Mesendoderm (in vitro differentiated cells): ENCODE measurements at regions not wholly inside any gene's neighbourhood (a gene's known extent, or its start where the extent isn't known, plus 50 kb on each side); places are given as distances from the start of the nearest gene placed in this dataset.
"Not testable (repeated sequence)": the region's sequence is repeated elsewhere in the genome, so short reads cannot be mapped to it uniquely, and the experiment has no call there.

Experiments used
- DNase-seq: peaks from one replicate; pipeline ENCODE4 v3.0.0; 2013
- H2AK5ac ChIP-seq: 2 replicates; pipeline ENCODE4 v1.6.1; 2013; ENCODE audit warnings: low read length, inconsistent platforms
- H2BK120ac ChIP-seq: 2 replicates; pipeline ENCODE4 v1.6.1; 2013; ENCODE audit warnings: low read depth, mild to moderate bottlenecking, low read length, moderate library complexity, mixed read lengths
- H2BK15ac ChIP-seq: replicated peaks from 2 replicates; pipeline ENCODE4 v1.6.1; 2013; ENCODE audit warnings: low read depth, mild to moderate bottlenecking, moderate library complexity
- H2BK5ac ChIP-seq: 2 replicates; pipeline ENCODE4 v1.6.1; 2013; ENCODE audit warnings: low read length, inconsistent platforms
- H3K18ac ChIP-seq: 2 replicates; pipeline ENCODE4 v1.6.1; 2013; ENCODE audit warnings: mild to moderate bottlenecking, low read length, mixed read lengths
- H3K23ac ChIP-seq: one replicate; pipeline ENCODE4 v1.6.1; 2013; ENCODE audit warnings: low read length
- H3K27ac ChIP-seq: 2 replicates; pipeline ENCODE4 v1.5.1; 2013; ENCODE audit warnings: low read depth, mild to moderate bottlenecking, inconsistent platforms, low read length, moderate library complexity
- H3K27me3 ChIP-seq: 2 replicates; pipeline ENCODE4 v1.6.1; 2013; ENCODE audit warnings: low read length, control low read depth, mild to moderate bottlenecking, inconsistent platforms; ENCODE audit not compliant: insufficient read depth, poor library complexity
- H3K36me3 ChIP-seq: 2 replicates; pipeline ENCODE4 v1.6.1; 2013; ENCODE audit warnings: low read length, inconsistent platforms; ENCODE audit not compliant: control insufficient read depth, insufficient read depth
- H3K4ac ChIP-seq: one replicate; pipeline ENCODE4 v1.6.1; 2013; ENCODE audit warnings: low read depth, mild to moderate bottlenecking, low read length, moderate library complexity
- H3K4me1 ChIP-seq: 2 replicates; pipeline ENCODE4 v1.6.1; 2013; ENCODE audit warnings: low read depth, low read length, inconsistent platforms; ENCODE audit not compliant: control insufficient read depth
- H3K4me2 ChIP-seq: 2 replicates; pipeline ENCODE4 v1.6.1; 2013; ENCODE audit warnings: low read length
- H3K4me3 ChIP-seq: 2 replicates; pipeline ENCODE4 v1.5.1; 2013; ENCODE audit warnings: mild to moderate bottlenecking, low read length
- H3K56ac ChIP-seq: one replicate; pipeline ENCODE4 v1.6.1; 2013; ENCODE audit warnings: low read length
- H3K79me1 ChIP-seq: 2 replicates; pipeline ENCODE4 v1.6.1; 2013; ENCODE audit warnings: low read length, inconsistent platforms
- H3K79me2 ChIP-seq: 2 replicates; pipeline ENCODE4 v1.6.1; 2013; ENCODE audit warnings: mild to moderate bottlenecking, low read length; ENCODE audit not compliant: control insufficient read depth, insufficient read depth
- H3K9ac ChIP-seq: 2 replicates; pipeline ENCODE4 v1.6.1; 2013; ENCODE audit warnings: low read length, inconsistent platforms
- H4K5ac ChIP-seq: one replicate; pipeline ENCODE4 v1.6.1; 2013; ENCODE audit warnings: low read length
- H4K8ac ChIP-seq: one replicate; pipeline ENCODE4 v1.6.1; 2013; ENCODE audit warnings: low read depth, mild to moderate bottlenecking, control low read depth, low read length, moderate library complexity
- WGBS: extraction: QIAGEN DNeasy Blood & Tissue Kit; methylation state at CpG from one replicate; pipeline ENCODE4 v1.1.7; 2013; ENCODE audit warnings: low lambda C conversion rate, missing lambda C conversion rate; ENCODE audit not compliant: insufficient coverage; ENCODE audit errors: extremely low coverage; 5-methylcytosine and 5-hydroxymethylcytosine counted together

GRCh38 chr20:25985597-25985996, 288.9 kb upstream of the ZNF337 start:
- H3K79me2 ChIP-seq, result no peaks in the 10 kb centered on the region
- no peak for DNase-seq
- H2BK15ac ChIP-seq, result no peak overlapping the region
- no CpG with 5 or more reads among the region's 15 CpGs for WGBS
- H2BK120ac ChIP-seq, result no peak overlapping the region
- H3K23ac ChIP-seq, result no peak overlapping the region
- no peak overlapping the region for H3K9ac ChIP-seq
- no peak overlapping the region for H2BK5ac ChIP-seq
- H3K4ac ChIP-seq, result no peak overlapping the region
- no peak overlapping the region for H3K27ac ChIP-seq
- no peak overlapping the region for H4K8ac ChIP-seq
- no peak overlapping the region for H3K18ac ChIP-seq
- no peak overlapping the region for H3K56ac ChIP-seq
- no peak overlapping the region for H4K5ac ChIP-seq
- H3K4me2 ChIP-seq, result no peak overlapping the region
- no peak overlapping the region for H2AK5ac ChIP-seq
- H3K27me3 ChIP-seq, result no peaks in the 10 kb centered on the region
- H3K79me1 ChIP-seq, result no peaks in the 10 kb centered on the region
- no peaks in the 10 kb centered on the region for H3K4me1 ChIP-seq
- no peaks in the 10 kb centered on the region for H3K36me3 ChIP-seq
- H3K4me3 ChIP-seq, result no peak overlapping the region

GRCh38 chr20:25984933-25985332, 288.3 kb upstream of the ZNF337 start:
- Histone ChIP-seq H3K4me2 (no peak overlapping the region), H4K8ac (no peak overlapping the region), H3K23ac (no peak overlapping the region), H4K5ac (no peak overlapping the region), H3K4me3 (no peak overlapping the region), H3K18ac (no peak overlapping the region), H3K9ac (no peak overlapping the region), H3K27me3 (no peaks in the 10 kb centered on the region), H3K79me2 (no peaks in the 10 kb centered on the region), H3K56ac (no peak overlapping the region), H2AK5ac (no peak overlapping the region), H3K79me1 (no peaks in the 10 kb centered on the region), H3K4me1 (no peaks in the 10 kb centered on the region), H3K27ac (no peak overlapping the region), H2BK120ac (no peak overlapping the region), H2BK15ac (no peak overlapping the region), H3K36me3 (no peaks in the 10 kb centered on the region), H3K4ac (no peak overlapping the region), H2BK5ac (no peak overlapping the region)
- no peak for DNase-seq
- WGBS, result no CpG with 5 or more reads among the region's 27 CpGs

GRCh38 chr20:25982701-25983100, 286.0 kb upstream of the ZNF337 start:
- H3K79me1 ChIP-seq, H2BK15ac ChIP-seq, H3K4me3 ChIP-seq, H3K27me3 ChIP-seq, H3K79me2 ChIP-seq, H2AK5ac ChIP-seq, H3K4ac ChIP-seq, H3K36me3 ChIP-seq, H2BK120ac ChIP-seq, DNase-seq, H4K5ac ChIP-seq, H3K23ac ChIP-seq, H3K4me1 ChIP-seq, H3K18ac ChIP-seq, H3K4me2 ChIP-seq, H4K8ac ChIP-seq, H2BK5ac ChIP-seq, H3K56ac ChIP-seq, H3K27ac ChIP-seq, H3K9ac ChIP-seq: not testable (repeated sequence)

- not testable (repeated sequence) for H2BK120ac ChIP-seq, H3K9ac ChIP-seq, H3K36me3 ChIP-seq, H2BK15ac ChIP-seq, H3K27me3 ChIP-seq, H3K4me2 ChIP-seq, H2BK5ac ChIP-seq, H4K5ac ChIP-seq, H3K79me1 ChIP-seq, H3K4me1 ChIP-seq, H3K23ac ChIP-seq, H3K56ac ChIP-seq, H3K27ac ChIP-seq, H2AK5ac ChIP-seq, H3K4me3 ChIP-seq, H4K8ac ChIP-seq, DNase-seq, H3K4ac ChIP-seq, H3K79me2 ChIP-seq, H3K18ac ChIP-seq
- WGBS, result no CpG with 5 or more reads among the region's 10 CpGs
Observed at GRCh38 chr20:25978450-25979190, 282.0 kb upstream of the ZNF337 start.

- H3K56ac ChIP-seq, H4K5ac ChIP-seq, H3K79me2 ChIP-seq, H3K4me2 ChIP-seq, H2BK5ac ChIP-seq, H3K4me3 ChIP-seq, H3K27me3 ChIP-seq, H3K79me1 ChIP-seq, H2BK15ac ChIP-seq, H3K4ac ChIP-seq, H3K4me1 ChIP-seq, H3K23ac ChIP-seq, H3K18ac ChIP-seq, H2AK5ac ChIP-seq, H3K27ac ChIP-seq, H3K9ac ChIP-seq, H3K36me3 ChIP-seq, H4K8ac ChIP-seq, H2BK120ac ChIP-seq: not testable (repeated sequence)
- peak; percentile 31 for DNase-seq
- no CpG with 5 or more reads among the region's 3 CpGs for WGBS
Observed at GRCh38 chr20:25975816-25976215, 279.2 kb upstream of the ZNF337 start.

- H2BK120ac ChIP-seq, H3K27ac ChIP-seq, H3K36me3 ChIP-seq, H3K79me1 ChIP-seq, H3K56ac ChIP-seq, H3K27me3 ChIP-seq, H3K4me2 ChIP-seq, H2BK15ac ChIP-seq, DNase-seq, H3K18ac ChIP-seq, H2AK5ac ChIP-seq, H3K4me1 ChIP-seq, H3K9ac ChIP-seq, H3K4me3 ChIP-seq, H3K4ac ChIP-seq, H4K8ac ChIP-seq, H3K23ac ChIP-seq, H2BK5ac ChIP-seq, H4K5ac ChIP-seq, H3K79me2 ChIP-seq: not testable (repeated sequence)
- WGBS, result no CpG with 5 or more reads among the region's 4 CpGs
Observed at GRCh38 chr20:25965203-25965602, 268.6 kb upstream of the ZNF337 start.
